NOMO-1 treated with DMSO at 0.1 percent for 48 hours (cell line): ENCODE measurements at regions not wholly inside any gene's neighbourhood (a gene's known extent, or its start where the extent isn't known, plus 50 kb on each side); places are given as distances from the start of the nearest gene placed in this dataset.
"Not testable (repeated sequence)": the region's sequence is repeated elsewhere in the genome, so short reads cannot be mapped to it uniquely, and the experiment has no call there.

Source experiments
- DNase-seq: peaks from one replicate; lab custom pipeline; 2025; ENCODE audit not compliant: unreplicated experiment; lab: John Stamatoyannopoulos, UW

GRCh38 chr5:145467446-145467845 lies 367.7 kb downstream of the PRELID2 start:
- no peak for DNase-seq

- no peak for DNase-seq
These were observed 368.6 kb downstream of the PRELID2 start for GRCh38 chr5:145466533-145466932.

GRCh38 chr5:145465474-145466263 lies 369.5 kb downstream of the PRELID2 start:
- DNase-seq, result no peak

- no peak for DNase-seq
These were observed 371.0 kb downstream of the PRELID2 start for GRCh38 chr5:145464171-145464570.

- DNase-seq, result no peak
These were observed 371.5 kb downstream of the PRELID2 start for GRCh38 chr5:145463634-145464033.

- DNase-seq, result no peak
These were observed 372.6 kb downstream of the PRELID2 start for GRCh38 chr5:145462525-145462924.

GRCh38 chr5:145450286-145450885 lies 384.8 kb downstream of the PRELID2 start:
- no peak for DNase-seq

GRCh38 chr5:145449794-145450193 lies 385.3 kb downstream of the PRELID2 start:
- DNase-seq, result no peak

GRCh38 chr5:145446875-145447274 lies 388.3 kb downstream of the PRELID2 start:
- not testable (repeated sequence) for DNase-seq

GRCh38 chr5:145446412-145446811 lies 388.7 kb downstream of the PRELID2 start:
- DNase-seq, result no peak

GRCh38 chr5:145445027-145445426 lies 390.1 kb downstream of the PRELID2 start:
- DNase-seq, result no peak

- no peak for DNase-seq
These were observed 391.2 kb downstream of the PRELID2 start for GRCh38 chr5:145443964-145444363.

- DNase-seq, result no peak
These were observed 391.8 kb downstream of the PRELID2 start for GRCh38 chr5:145443366-145443765.

- not testable (repeated sequence) for DNase-seq
These were observed 392.5 kb downstream of the PRELID2 start for GRCh38 chr5:145442661-145443060.

GRCh38 chr5:145441228-145441627 lies 393.9 kb downstream of the PRELID2 start:
- DNase-seq, result no peak

GRCh38 chr5:145437627-145438026 lies 397.5 kb downstream of the PRELID2 start:
- DNase-seq, result no peak

GRCh38 chr5:145433077-145433476 lies 402.1 kb downstream of the PRELID2 start:
- DNase-seq, result no peak

GRCh38 chr5:145429170-145429569 lies 406.0 kb downstream of the PRELID2 start:
- DNase-seq, result no peak

GRCh38 chr5:145408048-145408341 lies 427.1 kb downstream of the PRELID2 start:
- DNase-seq, result no peak

- no peak for DNase-seq
These were observed 427.7 kb downstream of the PRELID2 start for GRCh38 chr5:145407300-145408047.

GRCh38 chr5:145403992-145404391 lies 431.1 kb downstream of the PRELID2 start:
- no peak for DNase-seq

GRCh38 chr5:145396888-145397287 lies 438.3 kb downstream of the PRELID2 start:
- DNase-seq, result no peak
